IMR-90 (cell line): ENCODE measurements at regions not wholly inside any gene's neighbourhood (a gene's known extent, or its start where the extent isn't known, plus 50 kb on each side); places are given as distances from the start of the nearest gene placed in this dataset.

Experiments
- ATAC-seq: fragments of 200-7000 bp; cut with Tn5 transposase; 2 replicates; pipeline ENCODE4 v1.9.1; 2020; ENCODE audit warnings: low read depth, mild to moderate bottlenecking, moderate library complexity
- BruUV-seq: library from RNA; stranded (reverse); fragments of 400-500 nt; replicated peaks from 2 replicates; lab custom pipeline; 2021; lab: Mats Ljungman, UMichigan
- CTCF ChIA-PET: fragments of 300-600 bp; formaldehyde crosslinking; extraction: SDS; loops from one replicate; lab custom pipeline; 2021; ENCODE audit warnings: antibody characterized with exemption; lab: Yijun Ruan, JAX
- POLR2A ChIA-PET: fragments of 300-600 bp; sonication (Branson Sonifier 250); formaldehyde crosslinking; loops from one replicate; lab custom pipeline; 2022; ENCODE audit warnings: antibody characterized with exemption; ENCODE audit not compliant: unreplicated experiment; lab: Charles Lee
- DNase-seq: peaks from one replicate; pipeline ENCODE4 v3.0.0; 2013
- H2AFZ ChIP-seq: replicated peaks from 2 replicates; pipeline ENCODE3; 2013; ENCODE audit warnings: low read length, mild to moderate bottlenecking; ENCODE audit not compliant: poor library complexity
- H2AK5ac ChIP-seq: 2 replicates; pipeline ENCODE4 v1.6.1; 2013; ENCODE audit warnings: low read depth, low read length, inconsistent platforms
- H2AK9ac ChIP-seq: replicated peaks from 2 replicates; pipeline ENCODE3; 2013; ENCODE audit warnings: mild to moderate bottlenecking, low read depth, low read length, moderate library complexity; ENCODE audit not compliant: poor library complexity
- H2BK120ac ChIP-seq: 2 replicates; pipeline ENCODE4 v1.6.1; 2013; ENCODE audit warnings: low read depth, low read length, inconsistent platforms
- H2BK15ac ChIP-seq: 3 replicates; pipeline ENCODE4 v1.6.1; 2013; ENCODE audit warnings: low read depth, low read length, inconsistent platforms
- H2BK20ac ChIP-seq: 2 replicates; pipeline ENCODE4 v1.6.1; 2013; ENCODE audit warnings: low read depth, mild to moderate bottlenecking, inconsistent platforms, low read length, moderate library complexity
- H2BK5ac ChIP-seq: 2 replicates; pipeline ENCODE4 v1.6.1; 2013; ENCODE audit warnings: mild to moderate bottlenecking, low read depth, low read length, inconsistent platforms; ENCODE audit not compliant: poor library complexity, severe bottlenecking
- H3K14ac ChIP-seq: replicated peaks from 2 replicates; pipeline ENCODE4 v1.6.1; 2013; ENCODE audit warnings: low read depth, low read length, inconsistent platforms
- H3K18ac ChIP-seq: 2 replicates; pipeline ENCODE4 v1.6.1; 2013; ENCODE audit warnings: low read depth, low read length, control low read depth
- H3K23ac ChIP-seq: 2 replicates; pipeline ENCODE4 v1.6.1; 2013; ENCODE audit warnings: low read depth, low read length, inconsistent platforms
- H3K27ac ChIP-seq: 2 replicates; pipeline ENCODE4 v1.5.1; 2013; ENCODE audit warnings: mild to moderate bottlenecking, control low read depth, low read length; ENCODE audit not compliant: insufficient read depth
- H3K27me3 ChIP-seq: 2 replicates; pipeline ENCODE4 v1.6.1; 2013; ENCODE audit warnings: low read length; ENCODE audit not compliant: control insufficient read depth, insufficient read depth
- H3K36me3 ChIP-seq: 2 replicates; pipeline ENCODE4 v1.6.1; 2013; ENCODE audit warnings: low read length, mixed read lengths; ENCODE audit not compliant: control insufficient read depth, insufficient read depth
- H3K4ac ChIP-seq: 2 replicates; pipeline ENCODE4 v1.6.1; 2013; ENCODE audit warnings: low read depth, low read length, inconsistent platforms
- H3K4me1 ChIP-seq: 2 replicates; pipeline ENCODE4 v1.6.1; 2013; ENCODE audit warnings: low read length, mixed read lengths; ENCODE audit not compliant: control insufficient read depth, insufficient read depth
- H3K4me2 ChIP-seq: 2 replicates; pipeline ENCODE4 v1.6.1; 2013; ENCODE audit warnings: low read depth, mild to moderate bottlenecking, control low read depth, low read length, moderate library complexity
- H3K4me3 ChIP-seq: 2 replicates; pipeline ENCODE4 v1.5.1; 2013; ENCODE audit warnings: low read depth, mild to moderate bottlenecking, control low read depth, low read length, moderate library complexity; ENCODE audit not compliant: insufficient read depth
- H3K56ac ChIP-seq: 2 replicates; pipeline ENCODE4 v1.6.1; 2013; ENCODE audit warnings: low read length, inconsistent platforms; ENCODE audit not compliant: insufficient read depth; ENCODE audit errors: extremely low read depth
- H3K79me1 ChIP-seq, 2 experiments: 2 replicates each; pipeline ENCODE4 v1.6.1; 2013; ENCODE audit warnings: low read length in 2 of 2, inconsistent platforms in 1 of 2, low read depth in 1 of 2
- H3K9ac ChIP-seq: 2 replicates; pipeline ENCODE4 v1.6.1; 2013; ENCODE audit warnings: low read depth, low read length, control low read depth
- H3K9me1 ChIP-seq: 2 replicates; pipeline ENCODE4 v1.6.1; 2013; ENCODE audit warnings: low read length, inconsistent platforms; ENCODE audit not compliant: insufficient read depth
- H3K9me3 ChIP-seq: 2 replicates; pipeline ENCODE4 v1.6.1; 2013; ENCODE audit warnings: low read length; ENCODE audit not compliant: control insufficient read depth, insufficient read depth
- H4K20me1 ChIP-seq: 2 replicates; pipeline ENCODE4 v1.6.1; 2013; ENCODE audit warnings: low read length, inconsistent platforms; ENCODE audit not compliant: insufficient read depth
- H4K5ac ChIP-seq: 2 replicates; pipeline ENCODE4 v1.6.1; 2013; ENCODE audit warnings: mild to moderate bottlenecking, low read depth, low read length, control low read depth
- H4K8ac ChIP-seq, 2 experiments: 2 replicates each; pipeline ENCODE4 v1.6.1; 2013; ENCODE audit warnings: low read depth in 2 of 2, low read length in 2 of 2, control low read depth in 1 of 2, inconsistent platforms in 1 of 2
- H4K91ac ChIP-seq: 2 replicates; pipeline ENCODE4 v1.6.1; 2013; ENCODE audit warnings: low read depth, low read length, inconsistent platforms; ENCODE audit not compliant: insufficient read depth
- CEBPB ChIP-seq: IDR thresholded peaks from 2 replicates; pipeline ENCODE4 v1.6.1; 2012; ENCODE audit warnings: low read depth, low read length, improper control_type of control experiment
- MAFK ChIP-seq: IDR thresholded peaks from 2 replicates; pipeline ENCODE4 v1.6.1; 2012; ENCODE audit warnings: low read depth, low read length, improper control_type of control experiment
- MAZ ChIP-seq: IDR thresholded peaks from 2 replicates; pipeline ENCODE4 v1.6.1; 2012; ENCODE audit warnings: low read depth, mild to moderate bottlenecking, low read length, improper control_type of control experiment, moderate library complexity, borderline replicate concordance
- MXI1 ChIP-seq: IDR thresholded peaks from 2 replicates; pipeline ENCODE4 v1.6.1; 2012; ENCODE audit warnings: low read depth, mild to moderate bottlenecking, low read length, moderate library complexity, borderline replicate concordance
- WGBS, 2 experiments: methylation state at CpG; one replicate each; pipeline versions ENCODE4 v1.1.5 to v1.1.7; 2013; ENCODE audit warnings: missing lambda C conversion rate in 2 of 2; ENCODE audit not compliant: insufficient read length in 1 of 2; ENCODE audit errors: extremely low coverage in 2 of 2; 5-methylcytosine and 5-hydroxymethylcytosine counted together
- dilution Hi-C: fragments of 300-500 bp; cut with HindIII; formaldehyde crosslinking; loops from one replicate; pipeline ENCODE4 v1.14.3; 2018; ENCODE audit warnings: low sequenced_read_pairs; ENCODE audit not compliant: unreplicated experiment
- in situ Hi-C: fragments of 300-500 bp; cut with MboI; formaldehyde crosslinking; loops from 3 replicates; pipeline ENCODE4 v1.14.3; 2019; ENCODE audit warnings: low sequenced_read_pairs, inconsistent platforms, mixed read lengths
- intact Hi-C: fragments of 100-400 bp; cut with micrococcal nuclease; formaldehyde crosslinking; loops from 2 replicates; pipeline ENCODE4 v1.10.0; 2022

DNA sequence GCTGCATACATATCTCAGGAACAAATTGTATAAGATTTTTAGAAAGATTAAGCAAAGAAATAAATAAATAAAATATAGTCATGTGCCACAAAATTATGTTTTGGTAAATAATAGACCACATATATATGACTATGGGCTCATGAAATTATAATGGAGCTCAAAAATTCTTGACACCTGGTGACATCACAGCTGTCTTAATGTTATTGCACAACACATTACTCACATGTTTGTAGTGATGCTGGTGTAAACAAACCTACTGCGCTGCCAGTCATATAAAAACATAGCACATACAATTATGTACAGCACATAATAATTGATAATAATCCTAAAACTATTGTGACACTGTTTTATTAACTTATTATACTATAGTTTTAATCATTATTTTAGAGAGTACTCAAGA lies 1159.1 kb downstream of the SI start:
- H2BK20ac ChIP-seq: no peak overlapping the region
- H3K56ac ChIP-seq: no peak overlapping the region
- H3K23ac ChIP-seq: no peak overlapping the region
- H3K36me3 ChIP-seq: no peaks in the 10 kb centered on the region
- no peak overlapping the region for H4K8ac ChIP-seq
- no peaks in the 10 kb centered on the region for H3K27me3 ChIP-seq
- no peaks in the 10 kb centered on the region for H3K79me1 ChIP-seq
- no peak overlapping the region for H3K27ac ChIP-seq
- no peak overlapping the region for H3K4me3 ChIP-seq
- no peaks in the 10 kb centered on the region for H3K4me1 ChIP-seq
- no peak overlapping the region for H2BK5ac ChIP-seq
- no peak overlapping the region for H3K18ac ChIP-seq
- no peak overlapping the region for H2BK120ac ChIP-seq
- H3K9me1 ChIP-seq: no peaks in the 10 kb centered on the region
- intact Hi-C loops: no loop called here
- H3K14ac ChIP-seq: no peak overlapping the region
- peaks cover 8% of the 10 kb centered on the region for H3K9me3 ChIP-seq
- no CpG with 5 or more reads among the region's 1 CpG for WGBS, 2 experiments
- CTCF ChIA-PET: no interaction called here
- peak; percentile 58 for TF ChIP-seq CEBPB
- TF ChIP-seq MAFK: no peak
- TF ChIP-seq MXI1: no peak
- TF ChIP-seq MAZ: no peak
- H4K91ac ChIP-seq: no peak overlapping the region
- no peaks in the 10 kb centered on the region for H4K20me1 ChIP-seq
- no peak overlapping the region for H3K9ac ChIP-seq
- no peak overlapping the region for H3K4me2 ChIP-seq
- BruUV-seq: no TSS peak
- ATAC-seq (no peak), DNase-seq (no peak)
- dilution Hi-C loops: no loop called here
- no peak overlapping the region for H4K5ac ChIP-seq
- in situ Hi-C loops: no loop called here
- H2BK15ac ChIP-seq: no peak overlapping the region
- no peak overlapping the region for H2AK9ac ChIP-seq
- H2AK5ac ChIP-seq: no peak overlapping the region
- no peak overlapping the region for H3K4ac ChIP-seq
- POLR2A ChIA-PET: no interaction called here
- H2AFZ ChIP-seq: no peak overlapping the region
